IPS DF 4.7 (cell line): ENCODE measurements at regions not wholly inside any gene's neighbourhood (a gene's known extent, or its start where the extent isn't known, plus 50 kb on each side); places are given as distances from the start of the nearest gene placed in this dataset.
"Not testable (repeated sequence)": the region's sequence is repeated elsewhere in the genome, so short reads cannot be mapped to it uniquely, and the experiment has no call there.

ENCODE experiments used
- DNase-seq: peaks from one replicate; pipeline ENCODE4 v3.0.0-alpha.2; 2013; ENCODE audit warnings: low spot score; ENCODE audit errors: extremely low read depth

DNA sequence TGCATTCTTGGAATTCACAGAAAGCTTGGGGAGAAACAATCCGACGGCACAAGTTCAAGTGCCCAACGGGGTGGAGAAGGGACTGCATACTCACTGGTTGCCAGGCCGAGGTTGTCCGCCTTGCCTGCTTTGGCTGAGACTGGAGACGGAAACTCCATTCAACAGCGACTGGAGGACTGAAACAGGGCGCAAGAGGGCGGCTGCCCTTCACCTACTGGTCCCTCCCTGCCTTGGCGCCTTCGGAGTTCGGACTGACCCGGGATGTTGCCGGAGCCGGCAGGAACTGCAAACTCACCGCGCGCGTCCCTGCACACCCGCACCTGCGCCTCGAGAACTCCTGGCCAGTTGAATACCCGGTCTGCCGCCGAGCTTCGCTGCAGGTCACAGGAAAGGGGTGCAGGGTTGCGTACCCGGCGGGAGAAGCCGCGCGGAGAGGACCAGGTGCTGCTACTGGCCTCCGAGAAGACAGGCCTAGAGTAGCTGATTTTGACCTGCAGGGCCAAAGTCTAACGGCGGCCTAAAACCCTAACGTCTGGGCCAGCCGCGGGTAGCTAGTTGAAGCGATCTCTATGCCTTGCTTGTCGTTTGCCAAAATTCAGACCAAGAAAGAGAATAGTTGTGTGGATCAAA is 132.9 kb downstream of the FAM72B start:
- DNase-seq = not testable (repeated sequence)

DNA sequence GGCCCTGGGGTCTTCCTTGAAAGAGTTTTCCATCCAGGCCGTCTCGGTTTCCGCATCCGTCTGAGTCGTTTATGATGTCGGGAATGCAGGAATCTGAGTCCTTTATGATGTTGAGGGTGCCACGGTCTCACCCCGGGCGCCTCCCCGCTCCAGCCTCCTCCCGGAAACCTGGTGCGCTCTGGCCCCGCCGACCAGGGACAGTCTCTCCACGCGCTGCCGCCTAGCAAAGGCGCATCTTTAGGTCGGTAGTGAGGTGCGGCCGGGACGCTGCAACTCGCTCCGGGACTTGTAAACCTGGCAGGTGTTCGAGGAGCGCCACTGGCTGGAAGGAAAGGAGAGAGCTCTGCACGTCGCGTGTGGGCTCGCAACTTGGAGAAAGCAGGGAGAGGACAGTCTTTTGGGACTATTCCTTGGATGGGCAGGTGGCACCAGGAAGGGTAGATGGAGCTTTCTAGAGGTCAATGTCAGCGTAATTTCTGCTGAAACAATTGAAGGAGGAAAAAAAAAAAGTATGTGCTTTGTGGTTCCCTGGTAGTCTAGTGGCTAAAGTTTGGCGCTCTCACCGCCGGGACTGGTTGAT is 132.0 kb downstream of the FAM72B start:
- not testable (repeated sequence) for DNase-seq

DNA sequence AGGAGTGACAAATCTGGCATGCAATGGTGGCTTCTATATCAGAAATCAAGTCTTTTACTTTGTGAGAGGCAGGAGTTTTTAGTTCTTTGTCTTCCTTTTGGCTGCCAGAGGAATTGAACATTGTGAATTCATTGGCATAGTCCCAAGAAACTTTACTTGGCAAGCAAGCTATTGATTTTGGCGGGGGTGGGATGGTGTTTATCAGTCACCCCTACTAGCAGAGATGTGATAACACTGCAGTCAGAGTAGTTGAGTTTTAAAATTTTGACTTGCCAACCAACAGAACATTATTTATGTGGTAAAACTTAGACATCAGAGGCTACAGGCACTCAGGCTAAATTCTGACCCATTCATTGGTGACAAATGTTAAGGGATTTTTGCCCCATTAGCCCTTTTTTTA is 129.2 kb downstream of the FAM72B start:
- not testable (repeated sequence) for DNase-seq

DNA sequence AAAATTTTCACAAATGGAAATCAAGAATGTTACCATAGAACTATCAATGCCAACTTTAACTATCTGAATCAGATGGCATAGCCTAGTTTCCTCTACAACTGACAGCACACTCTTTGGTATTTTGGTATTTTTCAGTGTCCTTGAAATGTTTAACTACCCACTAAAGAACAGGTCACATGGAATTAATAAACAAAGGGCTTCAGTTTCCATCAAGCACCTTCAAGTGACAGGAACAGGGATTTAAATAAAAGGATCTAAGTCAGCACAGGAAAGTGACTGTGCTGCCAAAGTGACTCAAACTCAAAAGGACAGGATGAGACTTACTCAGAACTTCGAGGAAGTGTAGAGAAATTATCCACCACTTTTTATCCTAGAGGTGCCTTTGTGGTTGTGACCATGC is 117.2 kb downstream of the FAM72B start:
- DNase-seq = not testable (repeated sequence)

DNA sequence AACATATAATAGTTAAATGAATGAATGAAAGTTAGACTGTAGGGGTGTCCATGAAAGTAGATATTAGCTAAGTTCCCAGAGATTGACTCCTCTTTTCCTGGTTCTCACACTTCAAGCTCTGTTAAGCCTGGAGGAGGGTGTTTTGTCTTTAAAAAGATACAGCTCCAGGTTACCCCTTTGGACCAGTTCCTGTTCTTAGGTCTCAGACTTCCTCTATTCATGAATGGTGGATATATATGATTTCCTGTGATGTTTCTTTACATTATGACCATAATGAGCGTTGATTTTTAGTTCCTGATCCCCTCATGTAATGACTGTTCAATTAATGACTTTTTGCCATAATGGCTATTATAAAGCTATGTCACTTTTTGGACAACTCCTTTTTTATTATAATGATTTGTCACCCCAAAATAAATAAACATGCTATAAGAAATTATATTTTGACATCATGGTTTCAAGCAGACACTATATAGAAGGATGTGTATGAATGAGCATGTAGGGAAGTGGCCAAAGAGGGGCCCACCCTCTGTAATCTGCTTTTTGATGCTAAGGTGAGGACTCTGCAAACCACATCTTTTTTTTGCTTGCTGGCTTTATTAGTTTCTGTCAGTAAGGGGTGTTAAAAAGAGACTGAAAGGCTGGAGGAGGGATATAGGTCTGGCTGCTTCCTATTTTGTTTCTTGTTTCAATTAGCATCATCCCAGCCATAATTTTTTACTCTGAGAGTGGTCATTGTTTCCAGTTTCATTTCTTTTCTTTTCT is 115.2 kb downstream of the FAM72B start:
- not testable (repeated sequence) for DNase-seq

DNA sequence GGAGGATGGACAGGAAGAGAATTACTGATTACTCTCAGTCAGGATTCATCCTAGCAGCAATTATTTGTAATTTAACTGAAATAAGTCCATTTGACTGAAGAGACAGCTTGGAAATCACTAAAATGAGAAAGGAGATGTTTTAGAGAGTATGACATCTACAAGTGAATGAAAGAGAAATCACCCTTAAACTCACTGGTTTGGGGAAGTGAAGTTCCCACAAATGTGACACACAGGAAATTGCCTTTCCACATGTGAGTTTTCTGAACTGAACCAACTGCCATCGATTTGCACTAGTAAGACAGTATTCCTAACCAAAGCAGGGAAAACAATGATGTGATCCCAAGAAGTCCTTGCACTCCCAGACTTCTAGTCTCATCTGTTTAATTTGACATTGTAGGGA is 110.3 kb downstream of the FAM72B start:
- DNase-seq = not testable (repeated sequence)

DNA sequence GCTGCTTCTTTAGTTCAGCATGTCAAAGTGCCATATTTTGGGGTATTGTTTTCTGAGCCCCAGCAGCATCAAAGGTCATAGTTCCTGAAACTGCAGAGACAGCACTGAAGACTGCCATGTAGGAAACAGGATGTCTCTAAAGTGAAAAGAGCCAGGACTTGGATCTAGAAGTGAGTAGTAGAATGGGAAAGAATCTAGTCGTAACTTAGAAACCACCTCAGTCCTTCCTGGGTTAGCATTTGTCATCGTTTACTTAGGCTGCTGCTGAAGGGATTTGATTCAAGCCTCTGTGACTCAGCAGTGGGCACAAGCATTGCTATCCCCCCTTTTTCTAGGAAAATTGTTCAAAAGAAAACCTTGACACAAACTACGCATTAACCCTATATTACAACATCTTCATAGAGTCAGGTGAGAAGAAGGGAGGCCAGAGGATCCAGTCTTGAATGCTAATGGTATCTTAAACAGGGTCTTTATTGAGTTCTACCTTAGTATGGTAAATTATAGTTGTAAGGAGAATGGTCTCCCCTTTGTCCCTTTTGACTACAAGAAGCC is 108.8 kb downstream of the FAM72B start:
- not testable (repeated sequence) for DNase-seq

DNA sequence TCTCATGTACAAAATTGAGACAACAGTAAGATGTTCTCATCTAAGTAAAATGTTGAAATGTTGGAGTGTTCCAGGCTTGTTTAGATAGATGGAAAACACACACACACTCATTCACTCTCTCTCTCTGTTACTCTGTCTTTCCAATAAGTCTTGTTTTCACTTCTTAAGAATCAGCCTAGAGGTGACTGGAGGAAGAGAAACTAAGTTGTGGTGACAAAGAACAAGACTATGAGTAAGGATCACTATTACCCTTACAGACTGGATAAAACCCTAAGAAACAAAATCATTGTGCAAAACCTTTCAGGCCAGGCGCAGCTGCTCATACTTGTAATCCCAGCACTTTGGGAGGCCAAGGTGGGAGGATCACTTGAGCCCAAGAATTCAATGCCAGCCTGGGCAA is 107.5 kb downstream of the FAM72B start:
- not testable (repeated sequence) for DNase-seq

DNA sequence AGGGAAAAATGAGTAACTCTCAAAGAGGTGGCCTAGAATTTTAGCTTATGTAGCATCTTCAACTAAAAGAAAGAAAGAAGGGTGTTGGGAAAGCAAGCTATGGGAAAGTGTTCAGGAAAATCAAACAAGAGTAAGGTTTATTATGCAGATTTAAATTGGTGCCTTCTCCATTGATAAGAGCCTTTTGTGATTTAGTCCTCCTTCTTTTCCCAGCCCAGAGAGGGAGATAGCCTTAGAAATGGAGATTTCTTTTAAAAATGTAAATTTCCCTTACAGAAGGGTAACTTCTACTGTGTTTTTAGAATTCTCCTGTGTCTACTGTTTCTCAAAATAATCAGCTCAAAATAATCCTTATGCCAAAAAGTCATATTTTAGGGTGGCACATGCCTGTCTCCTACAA is 104.5 kb downstream of the FAM72B start:
- not testable (repeated sequence) for DNase-seq

DNA sequence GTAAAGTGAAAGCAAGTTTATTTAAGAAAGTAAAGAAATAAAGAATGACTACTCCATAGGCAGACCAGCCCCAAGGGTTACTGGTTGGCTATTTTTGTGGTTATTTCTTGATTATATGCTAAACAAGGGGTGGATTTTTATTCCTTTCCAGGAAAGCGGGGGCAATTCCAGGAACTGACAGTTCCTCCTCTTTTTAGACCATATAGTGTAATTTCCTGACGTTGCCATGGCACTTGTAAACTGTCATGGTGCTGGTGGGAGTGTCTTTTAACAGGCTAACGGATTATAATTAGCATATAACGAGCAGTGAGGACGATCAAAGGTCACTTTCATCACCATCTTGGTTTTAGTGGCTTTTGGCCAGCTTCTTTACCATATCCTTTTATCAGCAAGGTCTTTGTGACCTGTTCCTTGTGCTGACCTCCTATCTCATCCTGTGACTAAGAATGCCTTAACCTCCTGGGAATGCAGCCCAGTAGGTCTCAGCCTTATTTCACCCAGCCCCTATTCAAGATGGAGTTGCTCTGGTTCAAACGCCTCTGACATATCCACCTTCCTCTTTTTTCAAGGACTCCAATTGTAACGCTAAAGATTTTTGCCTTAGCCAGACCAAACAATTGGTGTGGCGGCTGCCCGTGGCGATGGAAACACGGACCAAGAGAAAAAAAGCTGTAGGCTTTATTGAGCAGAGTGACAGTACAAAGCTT is 103.8 kb downstream of the FAM72B start:
- DNase-seq = not testable (repeated sequence)

DNA sequence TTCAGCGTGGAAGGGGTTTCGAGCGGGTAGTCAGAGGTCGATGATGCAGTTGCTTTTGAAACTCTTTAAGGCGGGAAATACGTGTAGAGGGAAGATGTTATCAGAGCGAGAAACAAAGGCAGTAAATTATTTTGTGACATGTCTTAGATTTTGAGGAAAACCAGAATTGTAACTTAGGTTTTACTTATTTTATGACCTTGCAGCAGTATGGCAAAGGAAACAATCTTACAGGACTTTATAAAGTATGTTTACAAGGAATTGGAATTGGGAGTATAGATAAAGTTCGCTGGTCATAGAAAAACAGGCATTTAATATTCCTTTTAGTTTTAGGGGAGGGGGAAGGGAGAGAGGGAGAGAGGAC is 103.3 kb downstream of the FAM72B start:
- DNase-seq = not testable (repeated sequence)

DNA sequence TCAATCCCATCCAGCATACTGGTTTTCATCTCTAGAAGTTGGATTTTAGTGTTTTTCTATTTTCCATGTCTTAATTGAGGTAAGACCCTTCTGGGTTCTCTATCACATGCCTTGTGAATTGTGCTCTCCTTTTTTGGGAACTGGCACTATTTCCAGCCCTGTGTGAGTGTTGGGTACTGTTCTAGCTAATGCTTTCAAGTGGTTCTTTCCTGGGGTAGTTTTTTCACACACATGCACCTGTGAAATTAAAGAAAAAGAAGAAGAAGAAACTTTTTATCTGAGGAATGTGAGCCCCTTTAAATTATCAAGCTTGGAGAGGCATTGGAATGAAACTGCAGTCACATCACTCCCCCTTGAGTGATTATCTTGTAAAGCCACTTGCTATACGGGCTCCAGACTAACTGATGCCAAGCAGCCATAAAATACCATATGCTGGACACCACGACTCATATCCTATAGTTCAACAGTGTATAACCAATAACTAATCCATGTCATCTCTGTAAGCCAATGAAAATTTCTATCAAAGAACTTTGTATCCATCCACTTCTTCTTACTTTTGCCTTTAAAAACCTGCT is 102.4 kb downstream of the FAM72B start:
- DNase-seq = not testable (repeated sequence)

DNA sequence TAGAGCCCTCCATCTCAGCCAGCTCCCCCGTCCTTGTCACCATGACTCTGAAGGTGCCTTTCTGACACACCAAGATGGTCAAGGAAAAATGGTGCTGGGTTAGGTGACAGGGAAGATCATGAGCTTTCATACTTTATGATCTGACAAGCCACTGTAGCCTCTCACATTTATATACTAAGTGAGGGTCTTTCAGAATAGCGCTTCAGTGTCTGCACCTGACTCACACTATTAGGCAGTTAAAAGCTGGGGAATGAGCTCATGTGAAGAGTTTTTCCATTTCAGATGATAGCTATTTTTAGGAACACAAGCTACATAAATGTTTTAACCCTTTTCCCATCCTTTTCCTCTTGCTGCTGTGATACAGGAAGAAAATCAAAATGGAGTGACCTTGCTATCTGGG is 101.1 kb downstream of the FAM72B start:
- not testable (repeated sequence) for DNase-seq

DNA sequence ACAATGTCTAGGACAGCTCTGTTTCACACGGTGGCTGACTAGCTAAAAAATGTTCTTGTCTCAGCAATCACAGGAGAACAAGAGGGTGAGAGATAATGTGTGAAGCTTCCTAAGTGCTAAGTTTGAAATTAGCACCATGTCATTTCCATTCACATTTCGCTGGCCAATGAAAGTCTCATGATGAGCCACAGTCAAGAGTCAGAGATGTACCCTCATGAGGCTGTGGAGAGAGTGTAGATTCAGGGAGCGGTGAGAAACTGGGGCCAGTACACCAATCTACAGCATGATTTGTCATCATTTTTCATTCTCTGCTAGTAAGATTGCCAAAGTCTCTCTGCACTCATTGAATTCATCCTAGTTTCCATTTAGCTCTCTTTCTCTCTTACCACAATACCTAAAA is 97.9 kb downstream of the FAM72B start:
- not testable (repeated sequence) for DNase-seq

DNA sequence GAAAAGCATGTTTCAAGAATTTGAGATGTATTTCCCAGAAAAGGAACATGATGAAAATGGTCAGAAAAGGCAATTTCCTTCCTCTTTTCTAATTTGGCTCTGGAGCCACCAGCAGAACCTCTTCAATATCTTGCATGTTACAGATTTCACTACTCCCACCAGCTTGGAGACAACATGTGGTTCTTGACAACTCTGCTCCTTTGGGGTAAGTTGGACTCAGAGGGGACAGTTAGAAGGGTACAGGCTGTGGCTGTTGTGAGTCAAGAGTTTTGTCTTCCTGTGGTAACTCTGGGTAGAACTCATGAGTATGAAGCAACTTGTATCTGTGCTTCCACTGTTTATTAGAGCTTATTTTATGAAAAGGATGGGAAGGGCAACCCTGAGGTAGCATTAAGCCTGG is 96.9 kb downstream of the FAM72B start:
- not testable (repeated sequence) for DNase-seq

DNA sequence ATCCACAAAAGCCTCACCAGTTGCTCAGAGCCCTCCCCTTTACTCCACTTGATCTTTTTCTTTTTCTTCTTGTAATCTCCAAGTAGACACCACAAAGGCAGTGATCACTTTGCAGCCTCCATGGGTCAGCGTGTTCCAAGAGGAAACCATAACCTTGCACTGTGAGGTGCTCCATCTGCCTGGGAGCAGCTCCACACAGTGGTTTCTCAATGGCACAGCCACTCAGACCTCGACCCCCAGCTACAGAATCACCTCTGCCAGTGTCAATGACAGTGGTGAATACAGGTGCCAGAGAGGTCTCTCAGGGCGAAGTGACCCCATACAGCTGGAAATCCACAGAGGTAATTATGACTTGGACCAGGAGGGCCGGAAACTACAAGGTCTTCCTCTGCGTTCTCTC is 95.6 kb downstream of the FAM72B start:
- not testable (repeated sequence) for DNase-seq

DNA sequence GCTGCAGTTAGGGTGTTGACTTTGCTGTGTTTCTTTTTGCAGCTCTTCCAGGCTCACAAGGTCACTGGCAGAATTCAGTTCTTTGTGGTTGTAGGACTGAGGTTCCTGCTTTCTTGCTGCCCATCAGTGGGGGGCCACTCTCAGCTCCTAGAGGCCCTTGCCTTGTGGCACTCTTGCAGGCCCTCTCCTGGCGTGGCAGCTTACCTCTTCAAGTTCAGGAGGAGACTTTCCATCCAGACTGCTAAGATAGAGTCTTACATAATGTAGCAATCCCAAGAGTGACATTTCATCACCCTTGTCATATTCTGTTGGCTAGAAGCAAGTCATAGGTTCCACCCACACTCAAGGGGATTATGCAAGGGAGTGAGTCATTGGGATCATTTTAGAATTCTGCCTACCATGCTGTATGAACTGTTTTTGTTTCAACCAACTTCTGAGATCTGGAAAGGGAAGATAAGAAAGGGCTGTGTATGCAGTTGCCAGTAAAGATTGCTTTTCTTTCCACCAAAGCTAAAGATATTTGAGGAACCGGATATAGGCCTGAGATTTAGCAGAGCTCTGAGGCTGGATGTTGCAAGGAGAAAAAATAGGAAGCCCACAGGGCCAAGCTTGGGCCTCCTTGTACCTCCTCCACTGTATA is 91.7 kb downstream of the FAM72B start:
- DNase-seq = not testable (repeated sequence)

DNA sequence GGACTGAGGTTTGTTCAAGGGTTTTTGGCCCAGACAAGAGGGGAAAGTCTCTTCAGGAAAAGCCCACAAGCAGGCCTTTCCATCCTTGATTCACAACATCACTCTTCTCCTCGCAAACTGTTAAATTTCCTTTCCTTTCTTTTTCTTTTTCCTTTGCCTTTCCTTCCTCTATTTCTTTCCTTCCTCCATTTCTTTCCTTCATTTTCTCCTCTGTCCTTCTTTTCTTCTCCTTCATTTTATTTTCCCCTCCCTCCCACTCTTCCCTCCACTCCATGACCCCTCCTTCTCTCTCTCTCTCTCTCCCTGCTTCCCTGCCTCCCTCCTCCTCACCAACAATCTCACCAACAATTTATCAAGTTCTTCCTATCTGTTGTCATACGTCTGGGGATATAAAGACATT is 89.1 kb downstream of the FAM72B start:
- not testable (repeated sequence) for DNase-seq

DNA sequence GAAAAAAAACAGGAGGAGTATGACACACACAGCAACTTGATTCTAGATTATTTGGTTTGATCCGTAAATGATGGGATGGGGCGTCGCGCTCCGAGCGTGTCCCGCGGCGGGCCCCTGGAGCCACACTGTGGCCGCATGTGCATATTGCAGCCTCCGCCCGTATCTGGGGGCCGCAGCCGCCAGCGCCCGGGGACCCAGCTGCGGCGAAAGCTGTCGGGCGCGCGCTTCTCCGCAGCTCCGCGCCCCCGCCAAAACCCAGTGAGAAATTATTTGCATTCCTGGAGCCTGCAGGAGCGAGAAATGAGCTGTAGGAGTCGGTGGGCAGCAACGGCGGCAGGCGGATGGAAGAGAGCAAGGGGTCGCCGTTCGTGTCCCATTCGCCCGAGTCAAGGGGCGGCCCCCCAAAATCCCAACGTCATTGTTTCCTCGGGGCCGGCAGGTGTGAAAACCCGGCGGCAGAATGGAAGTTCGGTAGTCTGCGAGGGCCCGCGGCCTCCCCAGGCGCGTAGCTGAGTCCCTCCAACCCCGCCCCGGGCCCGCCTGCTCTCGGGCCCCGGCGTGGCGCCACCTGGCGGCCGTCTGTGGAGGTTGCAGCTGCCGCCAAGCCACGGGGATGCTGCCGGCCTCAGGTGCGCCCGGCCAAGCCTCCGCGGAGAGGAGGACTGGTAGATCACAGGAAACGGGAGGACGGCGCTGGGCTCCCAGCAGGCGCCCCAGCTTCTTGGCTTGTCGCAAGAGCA is 86.8 kb downstream of the FAM72B start:
- not testable (repeated sequence) for DNase-seq

DNA sequence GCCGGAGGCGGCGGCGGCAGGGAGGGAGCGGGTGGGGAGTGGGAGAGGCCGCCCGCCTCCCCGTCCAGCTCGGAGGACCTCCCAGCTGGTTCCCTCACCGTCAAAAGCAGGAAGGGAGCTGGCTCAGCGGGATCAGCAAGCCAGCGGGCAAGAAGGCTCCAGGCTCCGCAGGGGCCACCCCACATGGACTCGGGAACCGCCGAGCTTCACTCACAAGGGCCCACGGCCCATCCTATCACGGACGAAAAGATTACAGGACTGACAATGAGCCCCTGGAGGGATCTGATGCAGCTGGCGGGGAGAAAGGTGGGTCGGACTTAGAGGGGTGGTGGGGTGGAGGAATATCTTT is 86.3 kb downstream of the FAM72B start:
- DNase-seq = not testable (repeated sequence)
